GM18505 (cell line): ENCODE measurements at regions not wholly inside any gene's neighbourhood (a gene's known extent, or its start where the extent isn't known, plus 50 kb on each side); places are given as distances from the start of the nearest gene placed in this dataset.
"Not testable (repeated sequence)": the region's sequence is repeated elsewhere in the genome, so short reads cannot be mapped to it uniquely, and the experiment has no call there.

Source experiments
- ATAC-seq: cut with Tn5 transposase; IDR thresholded peaks from one replicate; pipeline ENCODE4 v1.9.1; 2021; ENCODE audit not compliant: unreplicated experiment
- POLR2A ChIP-seq: IDR thresholded peaks from 4 replicates; pipeline ENCODE4 v1.6.1; 2011; ENCODE audit warnings: borderline replicate concordance; ENCODE audit not compliant: insufficient read depth, insufficient read length; ENCODE audit errors: extremely low read depth

DNA sequence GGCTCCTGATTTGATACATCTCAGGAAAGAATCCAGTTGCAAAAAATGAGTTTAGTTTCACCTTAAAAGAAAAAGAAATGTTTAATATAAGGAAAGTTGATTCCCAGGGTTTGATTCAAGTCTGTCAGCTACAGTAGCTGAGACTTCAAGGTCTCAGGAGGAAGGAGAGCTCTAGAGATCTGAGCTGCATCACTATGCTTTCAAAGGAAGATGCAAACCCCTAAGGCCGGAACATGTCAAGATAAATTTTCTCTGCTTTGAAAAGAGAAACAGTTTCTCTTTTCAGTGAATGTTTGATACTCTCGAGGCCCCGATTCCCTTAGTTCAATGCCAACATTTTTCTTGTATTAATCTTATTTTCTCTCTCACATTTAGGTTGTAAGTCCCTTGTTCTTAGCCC, 128.6 kb downstream of the RGPD3 start:
- no peak for TF ChIP-seq POLR2A
- ATAC-seq: no peak

DNA sequence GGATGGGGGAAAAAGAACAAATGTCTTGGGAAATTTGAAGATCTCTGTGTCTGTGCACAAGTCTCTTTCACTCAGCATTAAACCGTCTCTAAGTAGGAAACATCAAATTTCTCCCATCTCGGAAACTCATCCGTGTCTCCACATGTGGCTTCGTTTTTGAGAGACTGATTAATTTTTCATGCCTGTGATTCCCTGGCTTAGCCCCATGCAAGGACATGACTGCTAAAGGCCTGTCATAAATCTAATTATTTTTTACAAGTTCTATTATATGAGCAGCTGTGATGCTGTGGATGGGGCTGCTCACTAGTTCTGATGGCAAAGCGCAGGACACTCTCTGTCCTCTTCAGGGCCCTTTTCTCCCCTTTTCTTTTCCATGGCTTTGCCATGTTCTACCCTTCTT, 129.1 kb downstream of the RGPD3 start:
- TF ChIP-seq POLR2A: no peak

DNA sequence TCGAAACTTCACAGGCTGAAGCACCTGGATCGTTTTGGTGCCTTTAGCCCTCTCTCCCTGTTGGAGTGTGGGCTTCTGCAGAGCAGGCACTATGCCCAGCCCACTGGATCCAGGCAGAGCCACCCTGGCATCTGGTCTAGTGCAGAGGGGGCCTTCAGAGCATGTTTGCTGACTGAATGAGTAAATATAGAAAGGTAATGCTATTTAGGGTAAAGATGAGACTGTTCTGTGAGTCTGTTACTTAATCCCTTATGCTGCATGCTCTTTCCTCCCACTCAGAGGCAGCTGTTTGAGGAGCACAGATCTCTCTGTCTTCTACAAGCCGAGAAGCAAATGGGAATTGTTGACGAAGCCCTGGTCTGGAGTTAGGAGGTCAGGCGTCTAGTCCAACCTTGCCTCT, 130.2 kb downstream of the RGPD3 start:
- no peak for ATAC-seq
- TF ChIP-seq POLR2A: no peak

More for the DNA sequence above, 129.1 kb downstream of the RGPD3 start:
- ATAC-seq: no peak

DNA sequence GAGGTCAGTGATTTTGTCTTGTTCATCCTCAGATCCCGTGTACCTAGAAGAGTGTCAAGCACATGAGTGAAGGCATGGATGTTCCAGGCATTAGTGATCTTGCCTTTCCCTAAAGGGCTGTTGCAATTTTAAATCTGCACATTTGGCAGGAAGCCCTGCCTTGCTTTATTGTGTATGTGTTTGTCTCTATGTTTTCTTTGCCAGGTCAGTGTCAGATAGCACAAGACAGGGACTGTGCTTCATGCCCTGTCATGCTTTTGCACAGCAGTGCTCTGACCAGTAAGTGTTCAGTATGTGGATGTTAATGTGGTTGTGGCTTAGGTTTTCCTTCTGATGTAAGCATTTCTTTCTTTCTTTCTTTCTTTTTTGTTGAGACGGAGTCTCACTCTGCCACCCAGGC, 131.5 kb downstream of the RGPD3 start:
- ATAC-seq: no peak
- no peak for TF ChIP-seq POLR2A

DNA sequence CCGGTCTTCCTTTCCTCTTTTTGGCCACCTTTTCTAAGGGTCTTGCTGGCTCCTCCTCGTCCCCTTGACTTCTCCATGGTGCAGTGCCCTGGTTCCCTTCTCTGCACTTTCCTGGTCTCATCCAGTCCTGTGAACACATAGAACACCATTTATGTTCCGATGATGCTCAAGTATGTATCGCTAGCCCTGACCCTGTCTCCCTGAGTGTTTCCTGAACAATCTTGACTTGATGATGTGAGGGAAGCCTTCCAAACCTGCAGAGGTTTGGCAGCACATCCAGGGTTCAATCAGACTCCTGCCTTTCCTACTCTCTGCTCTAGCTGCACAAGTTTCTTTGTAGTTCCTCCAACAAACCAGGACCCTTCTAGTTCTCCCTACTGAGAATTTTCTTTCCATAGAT, 132.1 kb downstream of the RGPD3 start:
- no peak for ATAC-seq
- TF ChIP-seq POLR2A: no peak

DNA sequence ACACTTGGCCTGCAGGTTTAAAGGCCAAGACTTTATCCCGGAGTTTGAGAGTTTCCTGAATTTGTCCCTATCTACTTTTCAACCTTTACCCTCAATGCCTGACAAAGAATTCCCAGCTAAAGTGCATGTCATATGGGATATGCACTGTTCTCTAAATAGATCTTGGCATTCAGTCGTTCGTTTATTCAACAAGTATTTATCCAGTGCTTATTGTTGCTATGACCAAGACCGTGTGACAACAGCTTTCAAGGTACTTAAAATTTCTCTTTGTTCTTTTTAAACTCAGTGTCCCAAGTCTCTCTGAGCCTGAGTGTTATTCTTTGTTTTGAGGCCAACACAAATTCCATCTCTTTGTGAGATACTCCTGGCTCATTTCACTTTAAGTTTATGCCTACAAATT, 133.4 kb downstream of the RGPD3 start:
- TF ChIP-seq POLR2A: no peak
- no peak for ATAC-seq

DNA sequence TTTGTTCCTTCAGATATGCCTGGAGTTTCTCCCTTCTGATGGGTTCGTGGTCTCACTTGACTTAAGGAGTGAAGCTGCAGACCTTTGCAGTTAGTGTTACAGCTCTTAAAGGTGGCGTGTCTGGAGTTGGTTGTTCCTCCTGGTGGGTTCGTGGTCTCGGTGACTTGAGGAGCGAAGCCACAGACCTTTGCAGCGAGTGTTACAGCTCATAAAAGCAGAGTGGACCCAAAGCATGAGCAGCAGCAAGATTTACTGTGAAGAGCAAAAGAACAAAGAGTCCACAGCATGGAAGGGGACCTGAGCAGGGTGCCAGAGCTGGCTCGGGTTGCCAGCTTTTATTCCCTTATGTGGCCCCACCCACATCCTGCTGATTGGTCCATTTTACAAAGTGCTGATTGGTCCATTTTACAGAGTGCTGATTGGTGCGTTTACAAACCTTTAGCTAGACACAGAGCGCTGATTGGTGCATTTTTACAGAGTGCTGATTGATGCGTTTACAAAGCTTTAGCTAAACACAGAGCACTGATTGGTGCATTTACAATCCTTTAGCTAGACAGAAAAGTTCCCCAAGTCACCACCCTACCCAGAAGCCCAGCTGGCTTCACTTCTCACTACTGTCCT, 134.8 kb downstream of the RGPD3 start:
- ATAC-seq: not testable (repeated sequence)

DNA sequence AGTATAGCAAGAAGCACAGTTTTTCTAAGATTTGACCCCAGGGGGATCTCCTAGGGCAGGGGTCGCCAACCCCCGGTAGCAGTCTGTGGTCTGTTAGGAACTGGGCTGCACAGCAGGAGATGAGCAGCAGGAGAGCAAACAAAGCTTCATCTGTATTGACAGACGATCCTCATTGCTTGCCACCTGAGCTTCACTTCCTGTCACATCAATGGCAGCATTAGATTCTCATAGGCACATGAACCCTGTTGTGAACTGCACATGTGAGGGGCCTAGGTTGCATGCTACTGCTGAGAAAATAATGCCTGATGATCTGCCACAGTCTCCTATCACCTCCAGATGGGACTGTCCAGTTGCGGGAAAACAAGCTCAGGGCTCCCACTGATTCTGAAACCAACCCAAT, 136.2 kb downstream of the RGPD3 start:
- no peak for TF ChIP-seq POLR2A
- ATAC-seq: no peak

DNA sequence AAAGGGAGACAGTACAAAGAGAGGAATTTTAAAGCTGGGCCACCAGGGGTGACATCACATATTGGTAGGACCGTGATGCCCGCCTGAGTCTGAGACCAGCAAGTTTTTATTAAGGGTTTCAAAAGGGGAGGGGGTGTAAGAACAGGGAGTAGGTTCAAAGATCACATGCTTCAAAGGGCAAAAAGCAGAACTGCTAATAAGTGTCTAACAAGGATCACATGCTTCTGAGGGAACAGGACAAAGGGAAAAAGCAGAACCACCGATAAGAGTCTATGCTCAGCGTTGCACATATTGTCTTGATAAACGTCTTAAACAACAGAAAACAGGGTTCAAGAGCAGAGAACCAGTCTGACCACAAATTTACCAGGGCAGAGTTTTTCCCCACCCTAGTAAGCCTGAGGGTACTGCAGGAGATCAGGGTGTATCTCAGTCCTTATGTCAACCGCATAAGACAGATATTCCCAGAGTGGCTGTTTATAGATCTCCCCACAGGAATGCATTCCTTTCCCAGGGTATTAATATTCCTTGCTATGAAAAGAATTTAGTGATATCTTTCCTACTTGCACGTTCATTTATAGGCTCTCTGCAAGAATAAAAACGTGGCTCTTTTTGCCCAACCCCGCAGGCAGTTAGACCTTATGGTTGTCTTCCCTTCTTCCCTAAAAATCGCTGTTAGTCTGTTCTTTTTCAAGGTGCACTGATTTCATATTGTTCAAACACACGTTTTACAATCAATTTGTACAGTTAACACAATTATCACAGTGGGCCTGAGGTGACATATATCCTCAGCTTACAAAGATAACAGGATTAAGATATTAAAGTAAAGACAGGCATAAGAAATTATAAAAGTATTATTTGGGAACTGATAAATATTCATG, 136.5 kb upstream of the UXS1 start:
- ATAC-seq: not testable (repeated sequence)

DNA sequence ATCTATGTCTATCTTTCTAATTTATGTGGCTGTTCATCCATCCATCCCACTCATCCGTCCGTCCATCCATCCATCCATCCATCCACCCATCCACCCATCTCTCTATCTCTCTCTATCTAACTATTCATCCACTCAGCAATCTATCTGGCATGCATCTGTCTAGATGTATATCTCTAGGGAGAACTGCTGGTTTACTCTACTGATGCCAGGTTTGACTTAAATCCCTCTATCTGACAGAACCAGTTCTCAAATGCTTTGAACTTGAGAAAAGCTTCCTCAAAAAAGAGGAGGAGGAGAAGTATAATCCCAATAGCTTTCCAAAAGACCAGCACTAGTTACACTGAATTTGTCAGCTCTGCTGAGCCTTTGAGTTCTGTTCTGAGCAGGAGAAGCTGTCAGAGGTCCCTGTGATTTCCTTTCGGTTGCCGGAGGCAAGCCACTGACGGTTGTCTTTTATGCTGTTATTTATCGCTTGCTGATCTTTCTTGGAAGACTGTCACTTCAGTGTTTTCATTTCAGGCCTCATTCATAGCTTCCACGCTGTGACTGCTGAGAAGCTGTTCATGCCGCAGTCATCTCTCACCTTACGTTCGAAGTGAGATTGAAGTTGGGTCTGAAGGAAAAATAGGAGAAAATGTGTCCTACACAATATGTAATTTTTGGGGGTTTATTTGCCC, 129.4 kb upstream of the UXS1 start:
- TF ChIP-seq POLR2A: no peak
- no peak for ATAC-seq

DNA sequence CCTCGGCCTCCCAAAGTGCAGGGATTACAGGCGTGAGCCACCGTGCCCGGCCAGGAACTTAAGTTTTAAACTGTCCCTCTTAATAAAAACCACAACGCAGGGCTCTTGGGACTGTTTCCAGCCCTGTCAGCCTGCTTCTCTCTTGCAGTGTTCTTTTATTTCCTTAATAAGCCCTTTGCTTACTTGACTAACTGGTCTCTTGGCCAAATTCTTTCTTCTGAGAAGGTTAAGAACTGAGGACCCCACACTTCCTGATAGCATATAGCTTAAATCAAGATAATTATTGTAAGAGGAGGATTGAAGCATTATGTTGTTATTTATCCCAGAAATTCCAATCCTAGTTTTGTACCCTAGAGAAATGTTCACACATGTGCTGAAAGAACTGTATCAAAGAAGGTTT, 128.2 kb upstream of the UXS1 start:
- TF ChIP-seq POLR2A: no peak
- no peak for ATAC-seq

DNA sequence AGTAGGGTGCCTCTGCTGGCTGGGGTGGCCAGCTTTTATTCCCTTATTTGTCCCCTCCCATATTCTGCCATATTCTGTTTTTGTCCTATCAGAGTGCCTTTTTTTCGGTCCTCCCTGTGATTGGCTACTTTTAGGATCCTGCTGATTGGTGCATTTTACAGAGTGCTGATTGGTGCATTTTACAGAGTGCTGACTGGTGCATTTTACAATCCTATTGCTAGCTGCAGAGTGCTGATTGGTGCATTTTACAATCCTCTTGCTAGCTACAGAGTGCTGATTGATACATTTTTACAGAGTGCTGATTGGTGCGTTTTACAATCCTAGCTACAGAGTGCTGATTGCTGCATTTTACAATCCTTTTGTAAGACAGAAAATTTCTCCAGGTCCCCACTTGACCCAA, 126.3 kb upstream of the UXS1 start:
- not testable (repeated sequence) for ATAC-seq

DNA sequence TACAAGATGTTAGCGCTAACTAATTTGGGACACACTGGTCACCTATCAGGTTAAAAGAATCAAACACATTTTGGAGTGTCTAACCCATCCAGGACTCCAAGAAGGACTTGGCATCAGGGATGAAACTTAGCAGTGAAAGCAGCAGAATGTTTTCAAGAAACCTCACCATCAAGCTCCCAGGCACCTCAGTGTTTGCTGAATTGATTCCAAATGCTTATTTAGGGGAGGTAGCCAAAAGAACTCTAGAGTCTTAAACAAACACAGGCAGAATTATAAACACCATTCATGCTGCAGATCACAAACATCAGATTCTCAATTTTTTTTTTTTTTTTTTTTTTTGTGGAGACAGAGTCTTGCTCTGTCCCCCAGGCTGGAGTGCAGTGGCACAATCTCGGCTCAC, 122.8 kb upstream of the UXS1 start:
- no peak for ATAC-seq
- TF ChIP-seq POLR2A: no peak

DNA sequence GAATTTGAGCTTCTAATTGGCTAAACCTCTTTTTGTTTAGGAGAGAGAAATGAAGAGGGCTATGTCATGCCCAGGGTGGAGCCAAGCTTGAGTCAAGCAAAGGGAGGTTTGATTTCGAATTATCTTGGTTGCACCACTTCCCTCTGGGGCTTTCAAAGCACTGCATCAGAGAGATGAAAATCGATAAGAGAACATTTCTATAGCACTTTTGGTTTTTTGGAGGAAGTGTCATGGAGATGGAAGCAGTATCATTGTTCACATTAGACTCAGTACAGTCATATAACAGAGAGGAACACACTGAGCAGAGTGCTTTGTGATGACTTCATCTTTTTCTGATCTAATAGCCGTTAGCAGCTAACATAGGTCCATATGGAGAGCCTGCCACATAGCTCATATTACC, 120.3 kb upstream of the UXS1 start:
- ATAC-seq: no peak
- no peak for TF ChIP-seq POLR2A
